ENCODE measurements at regions not wholly inside any gene's neighbourhood (a gene's known extent, or its start where the extent isn't known, plus 50 kb on each side); places are given as distances from the start of the nearest gene placed in this dataset.

DNA sequence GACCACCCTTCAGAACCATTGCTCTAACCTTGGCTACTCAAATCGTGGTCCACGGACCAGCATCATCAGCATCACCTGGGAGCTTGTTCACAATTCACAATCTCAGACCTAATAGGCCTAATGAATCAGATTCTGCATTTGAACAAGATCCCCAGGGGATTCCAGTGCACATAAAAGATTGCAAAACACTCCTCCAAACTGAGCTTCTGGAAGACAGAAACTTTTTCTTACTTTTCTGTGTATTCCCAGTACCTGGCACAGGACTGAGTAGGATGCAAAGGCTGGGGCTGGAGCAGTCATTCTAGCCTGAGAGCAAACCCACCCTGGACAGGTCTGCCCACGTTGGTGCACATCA is 115.1 kb upstream of the COPS8 start:
- TF ChIP-seq TAF1 (IDR thresholded peaks at IDR 0.05; ENCODE audit: low read depth, low read length) (no peak), POLR2AphosphoS5 (IDR thresholded peaks at IDR 0.05; ENCODE audit: low read depth, low read length) (no peak), PAX5 (IDR thresholded peaks at IDR 0.05; ENCODE audit: insufficient read depth, low read length, severe bottlenecking) (no peak), POU2F2 (IDR thresholded peaks at IDR 0.05; ENCODE audit: low read depth, low read length) (no peak), POLR2A (IDR thresholded peaks at IDR 0.05; ENCODE audit: low read depth, low read length) (no peak), SPI1 (IDR thresholded peaks at IDR 0.05; ENCODE audit: low read depth, low read length) (no peak)
- FAIRE-seq (no peak), DNase-seq (ENCODE audit: insufficient read length, low spot score) (no peak)

GRCh38 chr2:236971131-236971821 is 114.4 kb upstream of the COPS8 start:
- TF ChIP-seq TAF1 (IDR thresholded peaks at IDR 0.05; ENCODE audit: low read depth, low read length): no peak
- no peak for TF ChIP-seq PAX5 (IDR thresholded peaks at IDR 0.05; ENCODE audit: insufficient read depth, low read length, severe bottlenecking)
- no peak for TF ChIP-seq POLR2A (IDR thresholded peaks at IDR 0.05; ENCODE audit: low read depth, low read length)
- TF ChIP-seq SPI1 (IDR thresholded peaks at IDR 0.05; ENCODE audit: low read depth, low read length): no peak
- TF ChIP-seq POLR2AphosphoS5 (IDR thresholded peaks at IDR 0.05; ENCODE audit: low read depth, low read length): no peak
- TF ChIP-seq POU2F2 (IDR thresholded peaks at IDR 0.05; ENCODE audit: low read depth, low read length): no peak
- DNase-seq (ENCODE audit: insufficient read length, low spot score) (no peak), FAIRE-seq (no peak)

DNA sequence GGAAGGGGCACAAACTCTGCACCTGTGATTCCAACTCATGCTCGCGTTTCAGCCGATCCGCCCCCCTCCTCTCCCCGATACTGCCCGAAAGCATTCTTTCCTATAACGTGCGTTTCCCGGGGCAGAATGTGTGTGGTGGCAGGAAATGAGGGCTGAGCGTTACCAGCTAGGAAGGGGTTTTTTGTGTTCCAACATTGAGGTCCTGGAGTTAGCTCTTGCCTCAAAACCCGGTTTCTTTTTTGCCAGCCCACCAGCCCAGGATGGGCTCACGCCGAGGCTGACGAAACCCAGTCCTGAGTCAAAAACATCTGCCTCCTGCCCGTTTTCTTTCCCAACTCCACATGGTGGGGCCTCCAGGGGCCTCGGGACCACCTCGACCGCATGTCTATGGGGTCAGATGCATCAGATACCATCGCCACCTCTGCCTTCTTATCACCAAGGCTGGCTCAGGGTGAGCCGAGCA is 113.7 kb upstream of the COPS8 start:
- DNase-seq (ENCODE audit: insufficient read length, low spot score) (no peak), FAIRE-seq (no peak)
- TF ChIP-seq SPI1 (IDR thresholded peaks at IDR 0.05; ENCODE audit: low read depth, low read length) (no peak), POLR2AphosphoS5 (IDR thresholded peaks at IDR 0.05; ENCODE audit: low read depth, low read length) (no peak), TAF1 (IDR thresholded peaks at IDR 0.05; ENCODE audit: low read depth, low read length) (no peak), POU2F2 (IDR thresholded peaks at IDR 0.05; ENCODE audit: low read depth, low read length) (no peak), POLR2A (IDR thresholded peaks at IDR 0.05; ENCODE audit: low read depth, low read length) (no peak), PAX5 (IDR thresholded peaks at IDR 0.05; ENCODE audit: insufficient read depth, low read length, severe bottlenecking) (no peak)

- DNase-seq (ENCODE audit: insufficient read length, low spot score): no peak
- TF ChIP-seq POLR2AphosphoS5 (IDR thresholded peaks at IDR 0.05; ENCODE audit: low read depth, low read length) (no peak), POU2F2 (IDR thresholded peaks at IDR 0.05; ENCODE audit: low read depth, low read length) (no peak), POLR2A (IDR thresholded peaks at IDR 0.05; ENCODE audit: low read depth, low read length) (no peak), PAX5 (IDR thresholded peaks at IDR 0.05; ENCODE audit: insufficient read depth, low read length, severe bottlenecking) (no peak), TAF1 (IDR thresholded peaks at IDR 0.05; ENCODE audit: low read depth, low read length) (no peak), SPI1 (IDR thresholded peaks at IDR 0.05; ENCODE audit: low read depth, low read length) (no peak)
- FAIRE-seq: no peak
These were observed 113.0 kb upstream of the COPS8 start for GRCh38 chr2:236972491-236973342.

GRCh38 chr2:236973343-236973980 is 112.2 kb upstream of the COPS8 start:
- TF ChIP-seq TAF1 (IDR thresholded peaks at IDR 0.05; ENCODE audit: low read depth, low read length): no peak
- TF ChIP-seq POU2F2 (IDR thresholded peaks at IDR 0.05; ENCODE audit: low read depth, low read length): no peak
- TF ChIP-seq POLR2A (IDR thresholded peaks at IDR 0.05; ENCODE audit: low read depth, low read length): no peak
- TF ChIP-seq PAX5 (IDR thresholded peaks at IDR 0.05; ENCODE audit: insufficient read depth, low read length, severe bottlenecking): no peak
- TF ChIP-seq POLR2AphosphoS5 (IDR thresholded peaks at IDR 0.05; ENCODE audit: low read depth, low read length): no peak
- TF ChIP-seq SPI1 (IDR thresholded peaks at IDR 0.05; ENCODE audit: low read depth, low read length): no peak
- FAIRE-seq: no peak
- DNase-seq (ENCODE audit: insufficient read length, low spot score): no peak

- FAIRE-seq (no peak), DNase-seq (ENCODE audit: insufficient read length, low spot score) (no peak)
- TF ChIP-seq PAX5 (IDR thresholded peaks at IDR 0.05; ENCODE audit: insufficient read depth, low read length, severe bottlenecking): no peak
- no peak for TF ChIP-seq SPI1 (IDR thresholded peaks at IDR 0.05; ENCODE audit: low read depth, low read length)
- no peak for TF ChIP-seq TAF1 (IDR thresholded peaks at IDR 0.05; ENCODE audit: low read depth, low read length)
- TF ChIP-seq POU2F2 (IDR thresholded peaks at IDR 0.05; ENCODE audit: low read depth, low read length): no peak
- TF ChIP-seq POLR2AphosphoS5 (IDR thresholded peaks at IDR 0.05; ENCODE audit: low read depth, low read length): no peak
- TF ChIP-seq POLR2A (IDR thresholded peaks at IDR 0.05; ENCODE audit: low read depth, low read length): no peak
These were observed 111.5 kb upstream of the COPS8 start for GRCh38 chr2:236974148-236974547.

DNA sequence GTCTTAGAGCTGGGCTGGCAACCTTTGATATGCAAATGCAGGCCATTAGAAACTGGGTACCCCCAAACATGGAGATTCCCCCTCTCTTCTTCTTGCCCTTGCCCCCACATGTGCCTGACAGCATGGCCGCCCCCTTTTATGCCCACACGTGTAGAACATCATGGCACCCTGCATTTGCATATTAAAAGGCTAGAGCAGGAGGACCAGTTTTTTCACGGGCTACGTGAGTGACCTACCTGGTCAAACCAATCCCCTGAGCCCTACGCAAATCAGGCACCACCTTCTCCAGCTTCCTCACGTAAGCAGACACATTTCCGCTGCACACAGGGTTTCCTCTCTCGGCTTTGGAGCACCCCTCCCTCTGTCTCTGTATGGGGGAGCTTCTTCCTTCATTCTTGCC is 110.9 kb upstream of the COPS8 start:
- TF ChIP-seq SPI1 (IDR thresholded peaks at IDR 0.05; ENCODE audit: low read depth, low read length): no peak
- TF ChIP-seq POLR2AphosphoS5 (IDR thresholded peaks at IDR 0.05; ENCODE audit: low read depth, low read length): no peak
- TF ChIP-seq POLR2A (IDR thresholded peaks at IDR 0.05; ENCODE audit: low read depth, low read length): no peak
- TF ChIP-seq TAF1 (IDR thresholded peaks at IDR 0.05; ENCODE audit: low read depth, low read length): no peak
- no peak for TF ChIP-seq POU2F2 (IDR thresholded peaks at IDR 0.05; ENCODE audit: low read depth, low read length)
- no peak for DNase-seq (ENCODE audit: insufficient read length, low spot score)
- no peak for FAIRE-seq

DNA sequence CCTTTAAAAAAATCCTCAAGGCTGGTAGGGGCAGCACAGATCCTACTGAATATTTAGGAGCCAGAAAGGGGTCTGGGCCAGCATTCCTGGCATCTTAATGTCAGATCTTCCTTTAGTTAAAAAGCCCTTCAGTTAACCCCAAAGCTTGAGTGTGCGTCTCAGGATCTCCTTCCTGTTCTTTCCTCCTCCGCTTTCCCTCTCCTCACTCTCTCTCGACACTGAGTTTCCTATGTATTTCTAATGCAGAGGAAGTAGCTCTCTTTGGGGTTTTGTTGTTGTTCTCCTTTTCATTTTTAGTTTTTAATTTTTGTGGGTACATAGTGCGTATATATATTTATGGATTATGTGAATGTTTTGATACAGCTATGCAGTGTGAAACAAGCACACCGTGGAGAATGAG is 109.9 kb upstream of the COPS8 start:
- DNase-seq (ENCODE audit: insufficient read length, low spot score): no peak
- no peak for FAIRE-seq
- TF ChIP-seq SPI1 (IDR thresholded peaks at IDR 0.05; ENCODE audit: low read depth, low read length): no peak
- TF ChIP-seq TAF1 (IDR thresholded peaks at IDR 0.05; ENCODE audit: low read depth, low read length): no peak
- no peak for TF ChIP-seq POLR2A (IDR thresholded peaks at IDR 0.05; ENCODE audit: low read depth, low read length)
- TF ChIP-seq PAX5 (IDR thresholded peaks at IDR 0.05; ENCODE audit: insufficient read depth, low read length, severe bottlenecking): no peak
- TF ChIP-seq POU2F2 (IDR thresholded peaks at IDR 0.05; ENCODE audit: low read depth, low read length): no peak
- no peak for TF ChIP-seq POLR2AphosphoS5 (IDR thresholded peaks at IDR 0.05; ENCODE audit: low read depth, low read length)
